T-helper 1 cell treated with Interleukin-12 subunit alpha and Interleukin-12 subunit beta and Interleukin-4 antibody, amounts not matched to agents 30 ng/mL and 1 ng/mL, for 36 hours (primary cell): ENCODE measurements at regions not wholly inside any gene's neighbourhood (a gene's known extent, or its start where the extent isn't known, plus 50 kb on each side); places are given as distances from the start of the nearest gene placed in this dataset.
"Not testable (repeated sequence)": the region's sequence is repeated elsewhere in the genome, so short reads cannot be mapped to it uniquely, and the experiment has no call there.

ENCODE experiments used
- intact Hi-C: fragments of 100-400 bp; cut with micrococcal nuclease; formaldehyde crosslinking; loops from one replicate; pipeline ENCODE4 v1.15.1; 2024

- intact Hi-C loops, result not testable (repeated sequence)
These were observed 669.7 kb downstream of the TYW1 start for GRCh38 chr7:67666359-67666758.

GRCh38 chr7:67671006-67671548, 674.4 kb downstream of the TYW1 start:
- intact Hi-C loops, result no loop called here

DNA sequence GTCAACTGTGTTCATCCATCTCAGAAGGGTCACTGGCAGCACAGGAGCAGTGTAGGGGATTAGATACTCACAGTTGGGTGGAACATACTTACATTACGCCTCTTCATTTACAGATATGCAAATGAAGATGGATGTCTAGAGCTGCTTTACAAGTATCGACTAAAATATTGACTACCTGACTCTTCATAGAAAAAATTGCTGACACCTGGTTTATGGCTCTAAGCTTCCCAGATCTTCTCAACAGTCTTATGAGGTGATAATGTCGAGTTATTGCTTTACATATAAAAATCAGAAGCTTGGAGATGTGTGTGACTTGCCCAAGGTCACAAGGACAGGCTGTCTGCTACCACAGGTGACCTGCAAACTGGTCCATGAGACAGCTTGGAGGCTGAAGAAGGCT, 677.2 kb downstream of the TYW1 start:
- intact Hi-C loops, result no loop called here

DNA sequence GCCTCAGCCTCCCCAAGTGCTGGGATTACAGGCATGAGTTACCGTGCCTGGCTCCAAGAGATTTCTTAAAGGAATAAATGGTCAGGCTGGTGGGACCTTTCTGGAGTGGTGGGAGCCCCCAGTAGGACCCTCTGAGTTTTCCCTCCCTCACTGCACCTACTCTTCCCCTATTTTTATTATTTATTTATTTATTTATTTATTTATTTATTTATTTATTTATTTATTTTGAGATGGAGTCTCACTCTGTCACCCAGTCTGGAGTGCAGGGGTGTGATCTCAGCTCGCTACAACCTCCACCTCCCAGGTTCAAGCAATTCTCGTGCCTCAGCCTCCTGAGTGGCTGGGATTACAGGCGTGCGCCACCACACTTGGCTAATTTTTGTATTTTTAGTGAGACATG, 678.2 kb downstream of the TYW1 start:
- intact Hi-C loops, result not testable (repeated sequence)

GRCh38 chr7:67675971-67676370, 679.3 kb downstream of the TYW1 start:
- intact Hi-C loops, result no loop called here

DNA sequence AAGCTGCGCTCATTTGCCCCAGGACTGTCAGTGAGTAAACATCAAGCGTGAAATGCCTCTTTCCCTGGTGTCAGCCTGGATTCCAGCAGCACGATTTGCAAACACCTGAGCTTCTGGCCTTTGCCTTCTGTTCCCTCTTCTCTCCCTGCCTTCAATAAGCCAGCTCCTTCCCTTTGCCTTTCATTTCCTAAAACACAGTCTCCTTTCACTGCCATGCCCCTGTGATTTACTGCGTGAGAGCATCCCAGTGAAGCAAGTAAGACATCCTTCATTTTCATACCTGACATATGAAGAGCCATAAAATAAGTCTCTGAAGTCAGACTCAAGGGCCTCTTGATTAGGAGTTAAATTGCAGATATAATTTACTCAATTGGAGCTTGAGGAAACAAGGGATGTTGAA, 681.8 kb downstream of the TYW1 start:
- intact Hi-C loops, result no loop called here

DNA sequence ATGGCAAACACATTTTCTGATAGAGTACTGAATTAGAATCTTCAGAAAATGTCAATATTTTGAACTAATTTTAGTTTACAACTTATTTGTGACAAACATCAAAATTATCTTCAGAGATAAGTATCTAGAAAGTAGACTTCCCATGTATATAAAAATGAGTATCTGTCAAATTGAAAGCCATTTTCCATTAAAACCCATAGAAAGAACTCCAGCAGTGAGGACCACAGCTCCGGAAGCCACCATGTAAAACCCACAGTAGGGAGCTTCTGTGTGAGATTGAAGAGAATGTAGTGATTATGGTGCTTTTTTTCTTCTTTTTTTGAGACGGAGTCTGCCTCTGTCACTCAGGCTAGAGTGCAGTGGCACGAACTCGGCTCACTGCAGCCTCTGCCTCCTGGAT, 687.0 kb downstream of the TYW1 start:
- intact Hi-C loops, result no loop called here

GRCh38 chr7:67690700-67691099, 694.1 kb downstream of the TYW1 start:
- intact Hi-C loops, result no loop called here

- intact Hi-C loops, result no loop called here
These were observed 695.8 kb downstream of the TYW1 start for GRCh38 chr7:67692425-67692824.

DNA sequence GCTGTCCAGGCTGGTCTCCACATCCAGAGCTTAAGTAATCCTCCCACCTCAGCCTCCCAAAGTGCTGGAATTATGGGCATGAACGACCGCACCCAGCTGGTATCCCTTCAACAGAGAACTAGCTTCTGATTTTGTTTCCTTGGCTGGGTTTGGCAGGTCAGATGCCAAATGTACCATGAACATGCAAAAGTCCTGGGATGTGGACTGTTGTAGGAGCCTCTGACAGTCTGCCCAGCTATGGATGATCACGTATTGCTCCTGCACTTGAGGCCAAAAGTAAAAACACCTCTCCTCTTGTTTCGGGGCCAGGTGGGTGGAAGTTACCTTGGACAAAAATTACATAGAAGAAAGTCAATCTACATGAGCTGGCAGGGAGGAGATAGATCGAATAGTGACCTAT, 699.5 kb downstream of the TYW1 start:
- intact Hi-C loops, result no loop called here

GRCh38 chr7:67696878-67697277, 700.2 kb downstream of the TYW1 start:
- intact Hi-C loops, result no loop called here

- intact Hi-C loops, result no loop called here
These were observed 701.7 kb downstream of the TYW1 start for GRCh38 chr7:67698354-67698753.

- intact Hi-C loops, result no loop called here
These were observed 709.2 kb downstream of the TYW1 start for GRCh38 chr7:67705850-67706249.

GRCh38 chr7:67711706-67712105, 715.1 kb downstream of the TYW1 start:
- intact Hi-C loops, result no loop called here

GRCh38 chr7:67713451-67714056, 716.9 kb downstream of the TYW1 start:
- intact Hi-C loops, result no loop called here

GRCh38 chr7:67716729-67717128, 720.1 kb downstream of the TYW1 start:
- intact Hi-C loops, result no loop called here

GRCh38 chr7:67723591-67723990, 727.0 kb downstream of the TYW1 start:
- intact Hi-C loops, result no loop called here

DNA sequence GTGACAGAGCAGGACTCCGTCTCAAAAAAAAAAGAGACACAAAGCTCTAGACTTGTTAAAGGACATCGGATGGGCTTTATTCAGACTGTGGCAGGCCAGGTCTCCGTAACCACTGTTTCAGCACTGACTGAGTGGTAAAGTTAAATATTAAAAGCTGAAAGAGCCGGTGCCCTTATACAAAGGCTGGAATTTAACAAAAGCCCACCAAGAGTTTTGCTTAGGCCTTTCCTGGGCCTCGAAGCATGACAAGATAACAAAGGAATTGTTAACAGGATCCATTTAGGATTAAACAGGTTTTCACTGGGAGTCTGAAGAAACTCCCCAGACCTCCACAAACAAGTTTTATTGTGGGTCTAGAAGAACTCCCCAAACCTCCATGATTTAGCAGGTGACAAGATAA, 727.8 kb downstream of the TYW1 start:
- intact Hi-C loops, result no loop called here

- intact Hi-C loops, result no loop called here
These were observed 728.3 kb downstream of the TYW1 start for GRCh38 chr7:67724955-67725354.

DNA sequence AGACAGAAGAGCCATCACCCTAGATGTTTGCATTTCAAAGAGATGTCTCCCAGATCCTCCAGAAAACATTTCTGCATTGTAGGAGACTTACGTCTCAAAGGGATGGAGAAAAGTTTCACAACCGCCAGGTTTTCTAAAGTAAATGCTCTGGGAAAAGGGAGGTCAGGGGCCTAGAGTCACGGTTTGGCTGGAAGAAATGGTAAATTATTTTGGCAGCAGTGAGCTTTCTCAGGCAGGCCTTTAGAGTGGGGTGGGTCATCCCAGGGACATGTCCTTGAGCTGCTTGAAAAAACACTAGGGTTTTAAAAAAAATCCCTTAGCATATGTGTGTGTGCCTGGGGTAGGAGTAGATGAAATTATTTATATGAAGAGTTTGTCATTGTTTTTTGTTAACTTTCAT, 728.8 kb downstream of the TYW1 start:
- intact Hi-C loops, result no loop called here

- intact Hi-C loops, result no loop called here
These were observed 733.1 kb downstream of the TYW1 start for GRCh38 chr7:67729771-67730170.

DNA sequence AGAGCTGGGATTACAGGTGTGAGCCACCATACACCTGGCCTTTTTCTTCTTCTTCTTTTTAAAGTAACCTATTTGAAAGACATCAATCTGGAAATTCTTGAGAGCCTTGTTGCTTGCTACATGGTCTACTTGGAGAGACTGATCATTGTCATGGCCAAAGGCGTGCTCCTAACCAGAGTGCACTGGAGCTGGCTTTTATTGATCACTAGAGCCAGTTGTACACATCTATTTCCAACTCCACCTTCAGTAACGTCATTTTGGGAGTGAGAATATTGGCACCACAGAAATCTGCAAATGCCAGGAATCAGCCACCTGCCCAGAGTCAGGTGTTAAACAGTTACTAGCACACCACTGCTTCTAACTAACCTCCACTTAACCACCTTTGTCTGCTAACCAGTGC, 735.1 kb downstream of the TYW1 start:
- intact Hi-C loops, result no loop called here

GRCh38 chr7:67732898-67733297, 736.3 kb downstream of the TYW1 start:
- intact Hi-C loops, result no loop called here

DNA sequence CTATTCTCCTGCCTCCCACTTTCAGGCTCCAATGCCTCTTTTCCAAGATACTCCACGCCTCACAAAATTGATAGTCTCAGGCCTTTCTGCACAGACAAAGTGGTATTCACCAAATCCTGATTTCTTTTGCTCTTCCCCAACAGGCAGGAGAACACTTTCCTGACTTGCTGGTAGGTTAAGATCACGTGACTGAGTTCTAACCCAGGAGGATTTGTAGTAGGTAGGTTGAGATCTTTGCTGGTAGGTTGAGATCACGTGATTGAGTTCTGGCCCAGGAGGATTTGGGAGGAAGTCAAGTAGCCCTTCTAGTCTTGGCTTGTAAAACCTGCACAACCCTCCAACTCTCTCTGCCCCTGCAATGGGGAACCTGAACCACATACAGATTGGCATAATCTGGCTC, 741.5 kb downstream of the TYW1 start:
- intact Hi-C loops, result no loop called here
